DND-41 (cell line): ENCODE measurements at regions not wholly inside any gene's neighbourhood (a gene's known extent, or its start where the extent isn't known, plus 50 kb on each side); places are given as distances from the start of the nearest gene placed in this dataset.

Experiments used
- CTCF ChIP-seq: IDR thresholded peaks from 2 replicates; pipeline ENCODE4 v1.5.1; 2012; ENCODE audit warnings: borderline replicate concordance, low read length, moderate library complexity, mild to moderate bottlenecking; ENCODE audit not compliant: poor library complexity, severe bottlenecking; ENCODE audit errors: extremely low read depth
- EZH2 ChIP-seq: IDR thresholded peaks from 3 replicates; pipeline ENCODE4 v1.6.1; 2012; ENCODE audit warnings: borderline replicate concordance, low read depth, mild to moderate bottlenecking, moderate library complexity, low read length, inconsistent platforms; ENCODE audit not compliant: severe bottlenecking

GRCh38 chr1:221556435-221556834 is 185.5 kb downstream of the DUSP10 start:
- no peak for TF ChIP-seq EZH2
- no peak for TF ChIP-seq CTCF
